Stimulated activated CD4-positive, alpha-beta T cell treated with anti-CD3 and anti-CD28 coated beads, Interleukin-1b, Interleukin-23, amount 100 ng/mL, for 4 hours (primary cell): ENCODE measurements at regions not wholly inside any gene's neighbourhood (a gene's known extent, or its start where the extent isn't known, plus 50 kb on each side); places are given as distances from the start of the nearest gene placed in this dataset.

ENCODE experiments used
- DNase-seq, 2 donors: peaks; one replicate each; pipeline ENCODE4 v3.0.0-alpha.2; 2020; ENCODE audit warnings: low read depth in 2 of 2

- DNase-seq, result no peak
Measured at GRCh38 chr16:8374586-8375231, 215.6 kb downstream of the TMEM114 start.

GRCh38 chr16:8373676-8374431 lies 216.5 kb downstream of the TMEM114 start:
- no peak for DNase-seq

- DNase-seq, result no peak
Measured at GRCh38 chr16:8372141-8372540, 218.2 kb downstream of the TMEM114 start.

GRCh38 chr16:8370374-8371270 lies 219.7 kb downstream of the TMEM114 start:
- no peak for DNase-seq

GRCh38 chr16:8358937-8359336 lies 231.4 kb downstream of the TMEM114 start:
- DNase-seq, result no peak

- no peak for DNase-seq
Measured at GRCh38 chr16:8355675-8356074, 234.6 kb downstream of the TMEM114 start.

GRCh38 chr16:8346294-8346693 lies 244.0 kb downstream of the TMEM114 start:
- DNase-seq, result no peak

- DNase-seq, result no peak
Measured at GRCh38 chr16:8342276-8342675, 248.0 kb downstream of the TMEM114 start.

- DNase-seq, result no peak
Measured at GRCh38 chr16:8330761-8331160, 259.6 kb downstream of the TMEM114 start.

- no peak for DNase-seq
Measured at GRCh38 chr16:8326232-8326631, 264.1 kb downstream of the TMEM114 start.

- no peak for DNase-seq
Measured at GRCh38 chr16:8323153-8323552, 267.2 kb downstream of the TMEM114 start.

- no peak for DNase-seq
Measured at GRCh38 chr16:8320131-8320530, 270.2 kb downstream of the TMEM114 start.

GRCh38 chr16:8310816-8311215 lies 279.5 kb downstream of the TMEM114 start:
- no peak for DNase-seq

GRCh38 chr16:8310323-8310722 lies 280.0 kb downstream of the TMEM114 start:
- no peak for DNase-seq

GRCh38 chr16:8305201-8305600 lies 285.1 kb downstream of the TMEM114 start:
- DNase-seq, result no peak

- DNase-seq, result no peak
Measured at GRCh38 chr16:8299635-8300034, 290.7 kb downstream of the TMEM114 start.

- DNase-seq, result no peak
Measured at GRCh38 chr16:8295513-8296237, 294.6 kb downstream of the TMEM114 start.

GRCh38 chr16:8293413-8293812 lies 296.9 kb downstream of the TMEM114 start:
- DNase-seq, result no peak

GRCh38 chr16:8292271-8292670 lies 298.0 kb downstream of the TMEM114 start:
- DNase-seq, result no peak

- no peak for DNase-seq
Measured at GRCh38 chr16:8286348-8286747, 304.0 kb downstream of the TMEM114 start.

- DNase-seq, result no peak
Measured at GRCh38 chr16:8283195-8283594, 307.1 kb downstream of the TMEM114 start.
